Suprapubic skin (tissue), 4 donors: ENCODE measurements at regions not wholly inside any gene's neighbourhood (a gene's known extent, or its start where the extent isn't known, plus 50 kb on each side); places are given as distances from the start of the nearest gene placed in this dataset.

ENCODE experiments used
- DNase-seq, 2 donors: peaks; one replicate each; pipeline ENCODE4 v3.0.0-alpha.2; 2019; ENCODE audit warnings: low spot score in 2 of 2
- H3K27ac ChIP-seq: fragments of 200-600 bp; sonication (generic); one replicate; pipeline ENCODE4 v1.5.1; 2019
- H3K27me3 ChIP-seq: fragments of 200-600 bp; sonication (generic); one replicate; pipeline ENCODE4 v1.5.1; 2019
- H3K36me3 ChIP-seq: fragments of 200-600 bp; sonication (generic); one replicate; pipeline ENCODE4 v1.5.1; 2019
- H3K4me1 ChIP-seq: fragments of 200-600 bp; sonication (generic); one replicate; pipeline ENCODE4 v1.5.1; 2019
- H3K4me3 ChIP-seq: fragments of 200-600 bp; sonication (generic); one replicate; pipeline ENCODE4 v1.5.1; 2019; ENCODE audit warnings: mild to moderate bottlenecking
- H3K9me3 ChIP-seq: fragments of 200-600 bp; sonication (generic); one replicate; pipeline ENCODE4 v1.5.1; 2019
- EP300 ChIP-seq: sonication (generic); formaldehyde crosslinking; IDR thresholded peaks from one replicate; pipeline ENCODE4 v1.6.1; 2017; ENCODE audit warnings: antibody characterized with exemption
- POLR2A ChIP-seq, 2 donors: fragments of 450-650 bp; IDR thresholded peaks; one replicate each; pipeline ENCODE4 v1.6.1; 2017; ENCODE audit warnings: antibody characterized with exemption in 2 of 2, mild to moderate bottlenecking in 2 of 2, moderate library complexity in 2 of 2
- POLR2AphosphoS5 ChIP-seq, 3 donors: sonication (generic); formaldehyde crosslinking; IDR thresholded peaks; one replicate each; pipeline ENCODE4 v1.6.1; 2017; ENCODE audit warnings: antibody characterized with exemption in 3 of 3
- WGBS: methylation state at CpG from one replicate; pipeline ENCODE4 v1.1.5; 2018; 5-methylcytosine and 5-hydroxymethylcytosine counted together
- TF ChIP-seq, protein P1 (sequence below), 2 donors: fragments of 200-600 bp in 1 of 2; fragments of 450-650 bp in 1 of 2; sonication (generic) in 1 of 2; IDR thresholded peaks; one replicate each; pipeline ENCODE4 v1.5.1; 2016 to 2019; ENCODE audit warnings: antibody characterized with exemption in 2 of 2, mild to moderate bottlenecking in 1 of 2, moderate library complexity in 1 of 2

DNA sequence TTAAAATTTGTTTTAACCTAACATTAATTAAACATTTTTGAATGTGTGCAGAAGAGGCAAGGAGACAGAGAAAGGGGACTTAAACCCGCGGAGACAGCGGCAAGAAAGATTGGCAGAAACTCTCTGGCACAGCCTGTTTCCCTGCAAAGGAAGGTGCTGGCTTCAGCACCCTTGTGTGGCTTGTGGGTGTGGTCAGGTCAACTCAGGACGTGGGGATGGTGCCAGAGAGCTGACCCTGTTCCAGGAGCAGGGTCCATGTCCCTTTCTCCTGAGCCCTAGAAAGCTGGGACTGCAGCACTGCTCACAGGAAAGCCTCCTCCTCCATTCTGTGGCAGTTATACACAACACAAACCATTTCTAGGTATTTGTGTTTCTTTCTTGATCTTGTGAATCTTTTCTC, 176.2 kb upstream of the ST6GAL2 start:
- H3K27me3 ChIP-seq = no peaks in the 10 kb centered on the region
- no peaks in the 10 kb centered on the region for H3K36me3 ChIP-seq
- H3K27ac ChIP-seq = no peak overlapping the region
- 16% methylated on average over 4 of the region's 4 CpGs for WGBS
- no peak for DNase-seq
- TF ChIP-seq, protein P1, sequence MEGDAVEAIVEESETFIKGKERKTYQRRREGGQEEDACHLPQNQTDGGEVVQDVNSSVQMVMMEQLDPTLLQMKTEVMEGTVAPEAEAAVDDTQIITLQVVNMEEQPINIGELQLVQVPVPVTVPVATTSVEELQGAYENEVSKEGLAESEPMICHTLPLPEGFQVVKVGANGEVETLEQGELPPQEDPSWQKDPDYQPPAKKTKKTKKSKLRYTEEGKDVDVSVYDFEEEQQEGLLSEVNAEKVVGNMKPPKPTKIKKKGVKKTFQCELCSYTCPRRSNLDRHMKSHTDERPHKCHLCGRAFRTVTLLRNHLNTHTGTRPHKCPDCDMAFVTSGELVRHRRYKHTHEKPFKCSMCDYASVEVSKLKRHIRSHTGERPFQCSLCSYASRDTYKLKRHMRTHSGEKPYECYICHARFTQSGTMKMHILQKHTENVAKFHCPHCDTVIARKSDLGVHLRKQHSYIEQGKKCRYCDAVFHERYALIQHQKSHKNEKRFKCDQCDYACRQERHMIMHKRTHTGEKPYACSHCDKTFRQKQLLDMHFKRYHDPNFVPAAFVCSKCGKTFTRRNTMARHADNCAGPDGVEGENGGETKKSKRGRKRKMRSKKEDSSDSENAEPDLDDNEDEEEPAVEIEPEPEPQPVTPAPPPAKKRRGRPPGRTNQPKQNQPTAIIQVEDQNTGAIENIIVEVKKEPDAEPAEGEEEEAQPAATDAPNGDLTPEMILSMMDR (IDR thresholded peaks at IDR 0.05) = no peak
- TF ChIP-seq POLR2AphosphoS5 (IDR thresholded peaks at IDR 0.05) (no peak), EP300 (no peak), POLR2A (IDR thresholded peaks at IDR 0.05) (no peak)
- H3K4me1 ChIP-seq = no peaks in the 10 kb centered on the region
- H3K9me3 ChIP-seq = no peaks in the 10 kb centered on the region
- H3K4me3 ChIP-seq = no peak overlapping the region

DNA sequence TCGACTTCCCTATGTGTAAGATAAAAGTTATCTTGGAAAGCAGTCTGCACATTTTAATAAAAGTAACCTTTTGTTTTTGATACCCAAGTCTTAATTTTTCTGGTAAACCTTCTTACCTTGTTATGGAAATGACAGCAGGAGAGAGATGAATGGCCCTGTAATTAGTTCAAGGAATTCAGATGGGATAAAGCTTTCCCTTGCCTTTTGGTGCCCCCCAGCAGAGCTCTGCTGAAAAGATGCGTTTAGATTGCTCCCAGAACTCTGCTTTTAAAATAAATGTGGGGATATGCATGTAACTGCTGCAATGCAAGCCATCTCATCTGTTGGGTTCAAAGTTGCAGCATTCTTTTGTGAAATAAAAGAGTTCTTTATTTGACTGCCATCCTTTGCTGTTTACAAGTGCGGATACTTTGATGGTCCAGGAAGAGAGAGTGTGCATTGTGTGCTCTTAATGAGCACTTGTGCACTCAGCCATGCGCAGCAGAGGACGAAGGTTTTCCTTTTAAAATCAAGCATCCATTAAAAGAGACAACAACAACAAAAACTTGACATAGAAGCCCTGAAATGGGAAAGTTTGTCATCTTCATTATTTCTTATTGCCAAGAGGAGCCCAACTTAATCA, 176.7 kb upstream of the ST6GAL2 start:
- no peak for DNase-seq
- no peaks in the 10 kb centered on the region for H3K36me3 ChIP-seq
- H3K4me3 ChIP-seq = no peak overlapping the region
- H3K27ac ChIP-seq = no peak overlapping the region
- H3K27me3 ChIP-seq = no peaks in the 10 kb centered on the region
- H3K9me3 ChIP-seq = no peaks in the 10 kb centered on the region
- no peaks in the 10 kb centered on the region for H3K4me1 ChIP-seq
- WGBS = 59% methylated on average over 5 of the region's 5 CpGs
- TF ChIP-seq POLR2AphosphoS5 (IDR thresholded peaks at IDR 0.05) (no peak), EP300 (no peak), POLR2A (IDR thresholded peaks at IDR 0.05) (no peak)
- TF ChIP-seq, protein P1 (IDR thresholded peaks at IDR 0.05) = no peak

DNA sequence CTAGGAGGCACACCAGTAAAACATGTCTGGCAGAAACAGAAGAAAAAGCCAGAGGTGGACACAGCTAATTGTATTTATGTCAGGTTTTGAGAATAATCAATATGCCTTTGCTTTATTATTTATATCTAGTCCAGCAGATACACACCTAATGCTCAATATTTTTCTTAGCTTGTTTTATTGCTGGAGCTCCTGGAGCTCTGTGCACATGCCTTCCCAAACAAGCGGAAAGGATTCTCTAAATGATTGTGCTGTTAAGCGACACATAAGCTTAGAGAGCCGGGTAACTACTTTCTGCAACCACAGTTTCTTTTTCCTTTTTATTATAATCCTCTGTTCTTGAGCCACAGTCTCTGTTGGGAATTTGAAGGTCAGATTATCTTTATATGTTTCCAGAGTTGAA, 177.3 kb upstream of the ST6GAL2 start:
- H3K4me3 ChIP-seq = no peak overlapping the region
- WGBS = 86% methylated on average over 3 of the region's 3 CpGs
- H3K9me3 ChIP-seq = no peaks in the 10 kb centered on the region
- DNase-seq = no peak
- no peak for TF ChIP-seq POLR2AphosphoS5 (IDR thresholded peaks at IDR 0.05)
- no peak for TF ChIP-seq POLR2A (IDR thresholded peaks at IDR 0.05)
- no peak for TF ChIP-seq EP300
- TF ChIP-seq, protein P1 (IDR thresholded peaks at IDR 0.05) = no peak
- no peaks in the 10 kb centered on the region for H3K4me1 ChIP-seq
- H3K36me3 ChIP-seq = no peaks in the 10 kb centered on the region
- no peak overlapping the region for H3K27ac ChIP-seq
- H3K27me3 ChIP-seq = no peaks in the 10 kb centered on the region

DNA sequence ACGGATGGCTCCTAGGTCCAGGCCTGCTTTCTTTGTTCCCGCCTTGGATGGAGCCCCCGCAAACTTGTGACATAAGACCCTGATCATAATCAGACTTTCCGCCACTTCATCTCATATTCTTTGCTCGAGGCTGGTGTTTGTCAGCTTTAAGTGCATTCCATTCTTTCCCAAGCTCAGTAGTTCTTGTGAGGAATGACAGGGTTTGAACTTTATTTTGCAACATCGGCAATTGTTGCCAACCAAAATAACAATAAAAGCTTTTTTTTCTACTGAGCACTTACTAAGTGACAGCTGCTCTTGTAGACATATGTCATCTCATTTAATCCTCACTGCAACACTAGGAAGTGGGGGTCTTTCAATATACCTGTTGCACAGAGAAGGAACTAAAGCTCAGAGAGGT, 178.8 kb upstream of the ST6GAL2 start:
- no peak for DNase-seq
- 61% methylated on average over 6 of the region's 6 CpGs for WGBS
- H3K4me1 ChIP-seq = no peaks in the 10 kb centered on the region

DNA sequence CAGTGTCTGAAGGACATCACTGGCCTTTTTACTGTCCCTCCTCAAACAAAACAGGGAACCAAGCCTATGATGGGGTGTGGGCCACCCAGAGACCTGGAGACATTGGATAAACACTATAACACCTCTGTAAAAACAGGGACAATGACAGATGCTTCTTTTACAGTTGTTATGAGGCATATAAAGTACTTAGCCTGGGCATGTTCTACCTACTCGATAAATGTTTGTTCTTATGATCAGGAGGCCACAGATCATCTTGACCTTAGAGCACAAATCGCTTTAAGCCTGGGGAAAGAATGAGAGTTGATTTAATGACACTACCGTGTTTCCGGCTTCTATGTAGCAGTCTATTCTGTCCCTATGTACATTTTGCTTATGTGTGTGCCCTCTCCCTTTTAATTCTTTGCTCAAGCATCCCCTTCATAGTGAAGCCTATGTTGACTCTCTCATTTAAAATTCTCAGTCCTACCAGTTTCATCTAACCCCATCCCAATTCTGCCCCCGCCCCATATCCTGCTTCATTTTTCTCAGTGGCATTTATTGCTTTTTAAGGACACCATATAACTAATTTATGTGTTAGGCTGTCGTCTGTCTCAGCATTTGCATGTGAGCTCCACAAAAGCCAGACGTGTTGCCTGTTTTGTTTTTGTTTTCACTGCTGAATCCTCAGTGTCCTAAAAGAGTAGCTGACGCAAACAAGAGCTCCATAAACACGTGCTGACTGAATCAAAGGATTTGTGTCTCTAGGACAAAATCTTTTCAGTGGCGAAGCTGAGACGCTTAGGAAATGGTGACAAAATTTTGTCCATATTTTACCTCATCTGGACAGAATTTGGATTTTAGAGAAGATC, 182.3 kb upstream of the ST6GAL2 start:
- no peaks in the 10 kb centered on the region for H3K27me3 ChIP-seq
- 75% methylated on average over 11 of the region's 11 CpGs for WGBS
- no peaks in the 10 kb centered on the region for H3K36me3 ChIP-seq
- H3K4me1 ChIP-seq = no peaks in the 10 kb centered on the region
- H3K9me3 ChIP-seq = no peaks in the 10 kb centered on the region
- TF ChIP-seq, protein P1 (IDR thresholded peaks at IDR 0.05) = no peak
- TF ChIP-seq POLR2A (IDR thresholded peaks at IDR 0.05) (no peak), POLR2AphosphoS5 (IDR thresholded peaks at IDR 0.05) (no peak), EP300 (no peak)
- no peak overlapping the region for H3K4me3 ChIP-seq
- DNase-seq = no peak
- H3K27ac ChIP-seq = no peak overlapping the region

More for the DNA sequence above, 178.8 kb upstream of the ST6GAL2 start:
- H3K27ac ChIP-seq = no peak overlapping the region
- TF ChIP-seq POLR2AphosphoS5 (IDR thresholded peaks at IDR 0.05) = no peak
- no peak for TF ChIP-seq EP300
- TF ChIP-seq, protein P1 (IDR thresholded peaks at IDR 0.05) = no peak
- TF ChIP-seq POLR2A (IDR thresholded peaks at IDR 0.05) = no peak
- no peak overlapping the region for H3K4me3 ChIP-seq
- H3K36me3 ChIP-seq = no peaks in the 10 kb centered on the region
- no peaks in the 10 kb centered on the region for H3K27me3 ChIP-seq
- H3K9me3 ChIP-seq = no peaks in the 10 kb centered on the region
